ENCODE measurements at regions not wholly inside any gene's neighbourhood (a gene's known extent, or its start where the extent isn't known, plus 50 kb on each side); places are given as distances from the start of the nearest gene placed in this dataset.

- no peak for DNase-seq
These were observed 128.3 kb upstream of the RGMA start for GRCh38 chr15:93217343-93217742.

GRCh38 chr15:93214106-93214505 lies 125.1 kb upstream of the RGMA start:
- no peak for DNase-seq

GRCh38 chr15:93213281-93213680 lies 124.3 kb upstream of the RGMA start:
- DNase-seq: no peak

GRCh38 chr15:93212578-93212977 lies 123.6 kb upstream of the RGMA start:
- no peak for DNase-seq

GRCh38 chr15:93210995-93211394 lies 122.0 kb upstream of the RGMA start:
- no peak for DNase-seq

GRCh38 chr15:93209690-93210445 lies 120.9 kb upstream of the RGMA start:
- no peak for DNase-seq

GRCh38 chr15:93206893-93207292 lies 117.9 kb upstream of the RGMA start:
- DNase-seq: no peak

- DNase-seq: no peak
These were observed 116.4 kb upstream of the RGMA start for GRCh38 chr15:93205413-93205812.

GRCh38 chr15:93203036-93203435 lies 114.0 kb upstream of the RGMA start:
- DNase-seq: no peak

- no peak for DNase-seq
These were observed 113.4 kb upstream of the RGMA start for GRCh38 chr15:93202405-93202804.

- DNase-seq: no peak
These were observed 112.9 kb upstream of the RGMA start for GRCh38 chr15:93201940-93202339.

GRCh38 chr15:93200837-93201226 lies 111.8 kb upstream of the RGMA start:
- DNase-seq: no peak

- DNase-seq: no peak
These were observed 111.2 kb upstream of the RGMA start for GRCh38 chr15:93200081-93200836.

- no peak for DNase-seq
These were observed 107.2 kb upstream of the RGMA start for GRCh38 chr15:93196135-93196670.

GRCh38 chr15:93195109-93195508 lies 106.1 kb upstream of the RGMA start:
- DNase-seq: no peak

GRCh38 chr15:93190238-93190637 lies 101.2 kb upstream of the RGMA start:
- DNase-seq: no peak

- no peak for DNase-seq
These were observed 100.5 kb upstream of the RGMA start for GRCh38 chr15:93189561-93189960.

GRCh38 chr15:93188236-93188635 lies 99.2 kb upstream of the RGMA start:
- no peak for DNase-seq

- DNase-seq: no peak
These were observed 96.8 kb upstream of the RGMA start for GRCh38 chr15:93185796-93186195.

GRCh38 chr15:93182703-93183205 lies 93.7 kb upstream of the RGMA start:
- no peak for DNase-seq

GRCh38 chr15:93180656-93181055 lies 91.6 kb upstream of the RGMA start:
- DNase-seq: no peak

GRCh38 chr15:93180128-93180527 lies 91.1 kb upstream of the RGMA start:
- no peak for DNase-seq

- DNase-seq: no peak
These were observed 90.7 kb upstream of the RGMA start for GRCh38 chr15:93179700-93180102.

GRCh38 chr15:93179072-93179471 lies 90.1 kb upstream of the RGMA start:
- DNase-seq: no peak

All from activated effector memory CD4-positive, alpha-beta T cell treated with Interleukin-2 at 50 U/mL for 16 hours (primary cell).